HG02678 (cell line): ENCODE measurements at regions not wholly inside any gene's neighbourhood (a gene's known extent, or its start where the extent isn't known, plus 50 kb on each side); places are given as distances from the start of the nearest gene placed in this dataset.
"Not testable (repeated sequence)": the region's sequence is repeated elsewhere in the genome, so short reads cannot be mapped to it uniquely, and the experiment has no call there.

ENCODE experiments used
- ATAC-seq: cut with Tn5 transposase; IDR thresholded peaks from one replicate; pipeline ENCODE4 v1.9.1; 2021; ENCODE audit warnings: mild to moderate bottlenecking, moderate library complexity; ENCODE audit not compliant: unreplicated experiment

- ATAC-seq: no peak
Measured at GRCh38 chr18:23311351-23312121, 141.6 kb upstream of the RIOK3 start.

GRCh38 chr18:23313379-23313778, 139.7 kb upstream of the RIOK3 start:
- ATAC-seq: no peak

GRCh38 chr18:23314672-23315071, 138.4 kb upstream of the RIOK3 start:
- ATAC-seq: no peak

GRCh38 chr18:23316316-23316715, 136.8 kb upstream of the RIOK3 start:
- no peak for ATAC-seq

- ATAC-seq: no peak
Measured at GRCh38 chr18:23316988-23317387, 136.1 kb upstream of the RIOK3 start.

GRCh38 chr18:23317975-23318675, 135.0 kb upstream of the RIOK3 start:
- ATAC-seq: no peak

GRCh38 chr18:23320709-23321236, 132.3 kb upstream of the RIOK3 start:
- no peak for ATAC-seq

- ATAC-seq: no peak
Measured at GRCh38 chr18:23321996-23322395, 131.1 kb upstream of the RIOK3 start.

GRCh38 chr18:23324056-23324811, 128.9 kb upstream of the RIOK3 start:
- no peak for ATAC-seq

- ATAC-seq: no peak
Measured at GRCh38 chr18:23324861-23325260, 128.2 kb upstream of the RIOK3 start.

- ATAC-seq: not testable (repeated sequence)
Measured at GRCh38 chr18:23329671-23330070, 123.4 kb upstream of the RIOK3 start.

- ATAC-seq: peak; percentile 96
Measured at GRCh38 chr18:23330423-23330822, 122.7 kb upstream of the RIOK3 start.

GRCh38 chr18:23331091-23331920, 121.8 kb upstream of the RIOK3 start:
- no peak for ATAC-seq

- ATAC-seq: no peak
Measured at GRCh38 chr18:23332356-23332755, 120.7 kb upstream of the RIOK3 start.

GRCh38 chr18:23333827-23334226, 119.3 kb upstream of the RIOK3 start:
- ATAC-seq: no peak

- ATAC-seq: no peak
Measured at GRCh38 chr18:23334569-23334968, 118.5 kb upstream of the RIOK3 start.

GRCh38 chr18:23336101-23336500, 117.0 kb upstream of the RIOK3 start:
- no peak for ATAC-seq

GRCh38 chr18:23337599-23338444, 115.3 kb upstream of the RIOK3 start:
- ATAC-seq: no peak

GRCh38 chr18:23340661-23341060, 112.4 kb upstream of the RIOK3 start:
- no peak for ATAC-seq

GRCh38 chr18:23341383-23341782, 111.7 kb upstream of the RIOK3 start:
- no peak for ATAC-seq
